Sigmoid colon (tissue), 4 donors: ENCODE measurements at regions not wholly inside any gene's neighbourhood (a gene's known extent, or its start where the extent isn't known, plus 50 kb on each side); places are given as distances from the start of the nearest gene placed in this dataset.

ENCODE experiments used
- CTCF ChIP-seq, 4 experiments: fragments of 450-650 bp in 3 of 4; fragments of 200-600 bp in 1 of 4; IDR thresholded peaks; one replicate each; pipeline ENCODE4 v1.5.1; 2016 to 2019; ENCODE audit warnings: antibody characterized with exemption in 4 of 4, mild to moderate bottlenecking in 3 of 4, moderate library complexity in 2 of 4
- POLR2A ChIP-seq, 2 donors: fragments of 450-650 bp; IDR thresholded peaks; one replicate each; pipeline ENCODE4 v1.6.1; 2016; ENCODE audit warnings: antibody characterized with exemption in 2 of 2, mild to moderate bottlenecking in 2 of 2, moderate library complexity in 2 of 2
- POLR2AphosphoS5 ChIP-seq, 4 donors: sonication (generic); formaldehyde crosslinking; IDR thresholded peaks; one replicate each; pipeline ENCODE4 v1.6.1; 2017; ENCODE audit warnings: antibody characterized with exemption in 4 of 4

DNA sequence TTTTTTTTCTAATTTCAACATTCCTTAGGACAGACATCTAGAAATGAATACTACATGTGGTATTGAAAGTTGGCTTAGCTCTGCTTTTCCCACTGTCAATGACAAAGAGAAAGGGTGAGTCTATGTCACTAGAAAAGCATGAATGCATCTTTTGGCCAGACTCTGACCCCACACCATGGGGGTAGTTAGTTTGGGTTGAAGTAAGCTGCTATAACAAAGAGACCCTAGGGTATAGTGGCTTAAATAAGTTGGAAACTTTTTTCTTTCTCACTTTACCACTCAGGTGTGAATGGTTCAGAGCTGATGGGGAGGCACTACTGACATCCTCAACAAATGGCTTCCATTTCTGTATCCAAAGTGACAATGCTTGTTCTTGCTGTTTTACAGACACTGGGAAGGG is 161.5 kb downstream of the DLEU7 start:
- no peak for TF ChIP-seq CTCF (IDR thresholded peaks at IDR 0.05)
- TF ChIP-seq POLR2A (IDR thresholded peaks at IDR 0.05): no peak
- no peak for TF ChIP-seq POLR2AphosphoS5 (IDR thresholded peaks at IDR 0.05)
